ENCODE measurements at regions not wholly inside any gene's neighbourhood (a gene's known extent, or its start where the extent isn't known, plus 50 kb on each side); places are given as distances from the start of the nearest gene placed in this dataset.

- TF ChIP-seq HBP1 (CRISPR knock-in tag; IDR thresholded peaks at IDR 0.05), result no peak
- no peak for TF ChIP-seq MAZ (CRISPR knock-in tag; conservative IDR thresholded peaks at IDR 0.05 in 1 of 2, IDR thresholded peaks at IDR 0.05 in 1 of 2)
- no peak for TF ChIP-seq FOXM1 (IDR thresholded peaks at IDR 0.05; ENCODE audit: low read depth)
- no peak for TF ChIP-seq FOXM1 (CRISPR knock-in tag; IDR thresholded peaks at IDR 0.05; ENCODE audit: low read depth)
- no peak for TF ChIP-seq JUND (IDR thresholded peaks at IDR 0.05; ENCODE audit: borderline replicate concordance, low read depth, low read length)
- no peak for TF ChIP-seq JUND (tag; IDR thresholded peaks at IDR 0.05; ENCODE audit: borderline replicate concordance, low read depth, low read length)
- no peak for TF ChIP-seq HNRNPH1 (optimal IDR thresholded peaks at IDR 0.05; ENCODE audit: low read depth, low read length)
- TF ChIP-seq ZBTB40 (IDR thresholded peaks at IDR 0.05), result no peak
- TF ChIP-seq ZBTB40 (CRISPR knock-in tag; IDR thresholded peaks at IDR 0.05), result no peak
- no peak for TF ChIP-seq ZBTB43 (CRISPR knock-in tag; IDR thresholded peaks at IDR 0.05)
- TF ChIP-seq NRF1 (conservative IDR thresholded peaks at IDR 0.05 in 1 of 2, IDR thresholded peaks at IDR 0.05 in 1 of 2), result no peak
- no peak for TF ChIP-seq ZNF274 (IDR thresholded peaks at IDR 0.05; ENCODE audit: borderline replicate concordance, low read depth, low read length)
- TF ChIP-seq E2F1 (CRISPR knock-in tag; IDR thresholded peaks at IDR 0.05), result no peak
- TF ChIP-seq ZNF318 (IDR thresholded peaks at IDR 0.05; ENCODE audit: borderline replicate concordance in 1 of 2, low read depth in 1 of 2), result no peak
Measured at GRCh38 chr21:20874202-20874601, 124.0 kb upstream of the NCAM2 start.

All from K562 (cell line).